ENCODE measurements at regions not wholly inside any gene's neighbourhood (a gene's known extent, or its start where the extent isn't known, plus 50 kb on each side); places are given as distances from the start of the nearest gene placed in this dataset.
"Not testable (repeated sequence)": the region's sequence is repeated elsewhere in the genome, so short reads cannot be mapped to it uniquely, and the experiment has no call there.

- H2AFZ ChIP-seq (ENCODE audit: low read depth, low read length) = no peak overlapping the region
- FAIRE-seq (no peak), DNase-seq (ENCODE audit: low read depth, low spot score) (no peak)
- no peaks in the 10 kb centered on the region for H4K20me1 ChIP-seq (replicated peaks; ENCODE audit: control insufficient read depth, extremely low read depth, insufficient read depth, low read length)
- no peaks in the 10 kb centered on the region for H3K9me1 ChIP-seq (replicated peaks; ENCODE audit: control insufficient read depth, extremely low read depth, insufficient read depth, low read length)
- H3K27ac ChIP-seq (ENCODE audit: insufficient read depth, low read depth, low read length) = no peak overlapping the region
- no peaks in the 10 kb centered on the region for H3K9me3 ChIP-seq (replicated peaks; ENCODE audit: control insufficient read depth, insufficient read depth, low read length)
- POLR2A ChIA-PET = no interaction called here
- intact Hi-C loops (cut with micrococcal nuclease) (no loop called here), dilution Hi-C loops (cut with MboI; ENCODE audit: extremely low pct_ligation_motif_present, low sequenced_read_pairs) (no loop called here)
- no peaks in the 10 kb centered on the region for H3K4me1 ChIP-seq (ENCODE audit: control insufficient read depth, extremely low read depth, insufficient read depth, low read length)
- no peak overlapping the region for H3K4me3 ChIP-seq (replicated peaks in 1 of 3; ENCODE audit: insufficient read depth in 1 of 3, low read depth in 1 of 3, low read length in 3 of 3)
- TF ChIP-seq POLR2A (IDR thresholded peaks at IDR 0.05; ENCODE audit: low read depth, low read length) = no peak
- no peaks in the 10 kb centered on the region for H3K27me3 ChIP-seq (ENCODE audit: control insufficient read depth in 2 of 2, insufficient read depth in 2 of 2, low read length in 2 of 2)
- H3K9ac ChIP-seq (replicated peaks; ENCODE audit: extremely low read depth, insufficient read depth, low read length) = no peak overlapping the region
- CTCF ChIA-PET = interaction anchor here (1.6 kb wide), 1 partner anchor 13 kb away, joined by 4 read pairs; no protein-coding TSS in a partner anchor
- no peaks in the 10 kb centered on the region for H3K36me3 ChIP-seq (ENCODE audit: control insufficient read depth in 2 of 2, extremely low read depth in 1 of 2, insufficient read depth in 2 of 2, low read length in 2 of 2)
- no peak overlapping the region for H3K4me2 ChIP-seq (ENCODE audit: insufficient read depth, low read length)
- no TSS peak for BruUV-seq (replicated peaks)
- no peaks in the 10 kb centered on the region for H3K79me2 ChIP-seq (ENCODE audit: control insufficient read depth, insufficient read depth, low read length)
Measured at GRCh38 chr3:178345944-178346343, 190.3 kb upstream of the KCNMB2 start.

GRCh38 chr3:178348561-178349217, 187.5 kb upstream of the KCNMB2 start:
- H4K20me1 ChIP-seq (replicated peaks; ENCODE audit: control insufficient read depth, extremely low read depth, insufficient read depth, low read length); H3K27me3 ChIP-seq (ENCODE audit: control insufficient read depth in 2 of 2, insufficient read depth in 2 of 2, low read length in 2 of 2); BruUV-seq (replicated peaks); DNase-seq (ENCODE audit: low read depth, low spot score); H3K79me2 ChIP-seq (ENCODE audit: control insufficient read depth, insufficient read depth, low read length); H3K4me3 ChIP-seq (replicated peaks in 1 of 3; ENCODE audit: insufficient read depth in 1 of 3, low read depth in 1 of 3, low read length in 3 of 3); H2AFZ ChIP-seq (ENCODE audit: low read depth, low read length); H3K9ac ChIP-seq (replicated peaks; ENCODE audit: extremely low read depth, insufficient read depth, low read length); dilution Hi-C loops (cut with MboI; ENCODE audit: extremely low pct_ligation_motif_present, low sequenced_read_pairs); H3K9me1 ChIP-seq (replicated peaks; ENCODE audit: control insufficient read depth, extremely low read depth, insufficient read depth, low read length); H3K9me3 ChIP-seq (replicated peaks; ENCODE audit: control insufficient read depth, insufficient read depth, low read length); FAIRE-seq; H3K4me2 ChIP-seq (ENCODE audit: insufficient read depth, low read length); H3K36me3 ChIP-seq (ENCODE audit: control insufficient read depth in 2 of 2, extremely low read depth in 1 of 2, insufficient read depth in 2 of 2, low read length in 2 of 2); intact Hi-C loops (cut with micrococcal nuclease); H3K27ac ChIP-seq (ENCODE audit: insufficient read depth, low read depth, low read length): not testable (repeated sequence)
- CTCF ChIA-PET = interaction anchor here (1.1 kb wide), 1 partner anchor 285 kb away, joined by 3 read pairs; no protein-coding TSS in a partner anchor
- POLR2A ChIA-PET = interaction anchor here (0.8 kb wide), 1 partner anchor 46 kb away, joined by 3 read pairs; no protein-coding TSS in a partner anchor
- H3K4me1 ChIP-seq (ENCODE audit: control insufficient read depth, extremely low read depth, insufficient read depth, low read length) = peaks cover 20% of the 10 kb centered on the region

GRCh38 chr3:178349218-178349596, 187.0 kb upstream of the KCNMB2 start:
- H4K20me1 ChIP-seq (replicated peaks; ENCODE audit: control insufficient read depth, extremely low read depth, insufficient read depth, low read length); H3K9ac ChIP-seq (replicated peaks; ENCODE audit: extremely low read depth, insufficient read depth, low read length); FAIRE-seq; H3K9me3 ChIP-seq (replicated peaks; ENCODE audit: control insufficient read depth, insufficient read depth, low read length); H3K9me1 ChIP-seq (replicated peaks; ENCODE audit: control insufficient read depth, extremely low read depth, insufficient read depth, low read length); H3K4me2 ChIP-seq (ENCODE audit: insufficient read depth, low read length); DNase-seq (ENCODE audit: low read depth, low spot score); H3K27me3 ChIP-seq (ENCODE audit: control insufficient read depth in 2 of 2, insufficient read depth in 2 of 2, low read length in 2 of 2); H3K27ac ChIP-seq (ENCODE audit: insufficient read depth, low read depth, low read length); H3K36me3 ChIP-seq (ENCODE audit: control insufficient read depth in 2 of 2, extremely low read depth in 1 of 2, insufficient read depth in 2 of 2, low read length in 2 of 2); H2AFZ ChIP-seq (ENCODE audit: low read depth, low read length); BruUV-seq (replicated peaks); intact Hi-C loops (cut with micrococcal nuclease); H3K79me2 ChIP-seq (ENCODE audit: control insufficient read depth, insufficient read depth, low read length); H3K4me3 ChIP-seq (replicated peaks in 1 of 3; ENCODE audit: insufficient read depth in 1 of 3, low read depth in 1 of 3, low read length in 3 of 3); dilution Hi-C loops (cut with MboI; ENCODE audit: extremely low pct_ligation_motif_present, low sequenced_read_pairs): not testable (repeated sequence)
- POLR2A ChIA-PET = interaction anchor here (0.8 kb wide), 1 partner anchor 46 kb away, joined by 3 read pairs; no protein-coding TSS in a partner anchor
- CTCF ChIA-PET = interaction anchor here (1.1 kb wide), 1 partner anchor 285 kb away, joined by 3 read pairs; no protein-coding TSS in a partner anchor
- H3K4me1 ChIP-seq (ENCODE audit: control insufficient read depth, extremely low read depth, insufficient read depth, low read length) = peaks cover 21% of the 10 kb centered on the region
